Endothelial cell of umbilical vein (primary cell): ENCODE measurements at regions not wholly inside any gene's neighbourhood (a gene's known extent, or its start where the extent isn't known, plus 50 kb on each side); places are given as distances from the start of the nearest gene placed in this dataset.

ENCODE experiments used
- BruUV-seq: library from RNA; stranded (reverse); fragments of 400-500 nt; replicated peaks from 2 replicates; lab custom pipeline; 2021; lab: Mats Ljungman, UMichigan
- CTCF ChIA-PET: fragments of 300-600, 350-600 bp; sonication (Branson Sonifier 250); formaldehyde crosslinking; loops from one replicate; lab custom pipeline; 2021; ENCODE audit warnings: antibody characterized with exemption, inconsistent platforms; lab: Charles Lee
- POLR2A ChIA-PET: fragments of 300-600, 350-600 bp; sonication (Branson Sonifier 250); formaldehyde crosslinking; loops from one replicate; lab custom pipeline; 2021; ENCODE audit warnings: antibody characterized with exemption, inconsistent platforms; lab: Charles Lee
- DNase-seq: peaks from one replicate; pipeline ENCODE4 v3.0.0-alpha.2; 2011; ENCODE audit warnings: low read depth, low spot score
- FAIRE-seq: peaks from 2 replicates; lab custom pipeline; 2011; peaks lifted over from hg19 to GRCh38; lab: Jason Lieb, UNC
- H2AFZ ChIP-seq: 2 replicates; pipeline ENCODE4 v1.6.0; 2012; ENCODE audit warnings: low read depth, low read length, control low read depth, inconsistent platforms
- H3K27ac ChIP-seq: 2 replicates; pipeline ENCODE4 v1.5.1; 2011; ENCODE audit warnings: low read depth, mild to moderate bottlenecking, control low read depth, low read length, moderate library complexity; ENCODE audit not compliant: insufficient read depth
- H3K27me3 ChIP-seq, 2 experiments: 2 replicates each; pipeline versions ENCODE4 v1.6.0 to v1.6.1; 2011; ENCODE audit warnings: low read length in 2 of 2, mixed read lengths in 1 of 2; ENCODE audit not compliant: control insufficient read depth in 2 of 2, insufficient read depth in 2 of 2
- H3K36me3 ChIP-seq, 2 experiments: 2 replicates in 1 of 2; 3 replicates in 1 of 2; pipeline ENCODE4 v1.5.1; 2011; ENCODE audit warnings: low read length in 2 of 2, mild to moderate bottlenecking in 1 of 2, moderate library complexity in 1 of 2; ENCODE audit not compliant: control insufficient read depth in 2 of 2, insufficient read depth in 2 of 2; ENCODE audit errors: extremely low read depth in 1 of 2
- H3K4me1 ChIP-seq: 3 replicates; pipeline ENCODE4 v1.5.1; 2011; ENCODE audit warnings: mild to moderate bottlenecking, low read length; ENCODE audit not compliant: control insufficient read depth, insufficient read depth; ENCODE audit errors: extremely low read depth
- H3K4me2 ChIP-seq: 2 replicates; pipeline ENCODE4 v1.6.1; 2011; ENCODE audit warnings: low read length, control low read depth, mixed read lengths; ENCODE audit not compliant: insufficient read depth
- H3K4me3 ChIP-seq, 3 experiments: fragments of 200-600 bp in 1 of 3; sonication (generic), shearing (Covaris generic) in 1 of 3; replicated peaks in 1 of 3; 2 replicates each; pipeline ENCODE4 v1.5.1; 2011 to 2016; ENCODE audit warnings: control low read depth in 3 of 3, low read length in 3 of 3, mild to moderate bottlenecking in 2 of 3, inconsistent platforms in 1 of 3, low read depth in 1 of 3, moderate library complexity in 1 of 3; ENCODE audit not compliant: insufficient read depth in 1 of 3
- H3K79me2 ChIP-seq: 2 replicates; pipeline ENCODE4 v1.6.0; 2012; ENCODE audit warnings: low read length, inconsistent platforms; ENCODE audit not compliant: control insufficient read depth, insufficient read depth
- H3K9ac ChIP-seq: replicated peaks from 2 replicates; pipeline ENCODE3; 2011; ENCODE audit warnings: low read length, control low read depth; ENCODE audit not compliant: insufficient read depth; ENCODE audit errors: extremely low read depth
- H3K9me1 ChIP-seq: replicated peaks from 3 replicates; pipeline ENCODE4 v1.6.0; 2011; ENCODE audit warnings: mild to moderate bottlenecking, low read length; ENCODE audit not compliant: control insufficient read depth, insufficient read depth; ENCODE audit errors: extremely low read depth
- H3K9me3 ChIP-seq: replicated peaks from 2 replicates; pipeline ENCODE4 v1.5.1; 2012; ENCODE audit warnings: low read length, inconsistent platforms; ENCODE audit not compliant: control insufficient read depth, insufficient read depth
- H4K20me1 ChIP-seq: replicated peaks from 2 replicates; pipeline ENCODE3; 2011; ENCODE audit warnings: mild to moderate bottlenecking, low read length; ENCODE audit not compliant: control insufficient read depth, insufficient read depth; ENCODE audit errors: extremely low read depth
- EZH2 ChIP-seq: IDR thresholded peaks from 2 replicates; pipeline ENCODE4 v1.6.1; 2012; ENCODE audit warnings: borderline replicate concordance, low read depth, mild to moderate bottlenecking, moderate library complexity, low read length, inconsistent platforms; ENCODE audit not compliant: severe bottlenecking
- FOS ChIP-seq: IDR thresholded peaks from 2 replicates; pipeline ENCODE4 v1.6.1; 2011; ENCODE audit warnings: mild to moderate bottlenecking, low read length, moderate library complexity, borderline replicate concordance; ENCODE audit not compliant: insufficient read depth
- GATA2 ChIP-seq: IDR thresholded peaks from 2 replicates; pipeline ENCODE4 v1.7.0; 2011; ENCODE audit warnings: low read depth, mild to moderate bottlenecking, moderate library complexity, mixed read lengths, low read length; ENCODE audit not compliant: insufficient read length, insufficient read depth
- JUN ChIP-seq: IDR thresholded peaks from 2 replicates; pipeline ENCODE4 v1.6.1; 2011; ENCODE audit warnings: borderline replicate concordance, low read depth; ENCODE audit not compliant: insufficient read length, insufficient read depth
- MYC ChIP-seq: IDR thresholded peaks from one replicate; pipeline ENCODE4 v1.6.1; 2011; ENCODE audit warnings: mild to moderate bottlenecking, low read depth, low read length
- POLR2A ChIP-seq: IDR thresholded peaks from 2 replicates; pipeline ENCODE4 v1.6.1; 2012; ENCODE audit warnings: low read depth, mild to moderate bottlenecking, control low read depth, low read length
- POLR2AphosphoS5 ChIP-seq: IDR thresholded peaks from 2 replicates; pipeline ENCODE4 v1.6.1; 2012; ENCODE audit warnings: low read depth, mild to moderate bottlenecking, control low read depth, low read length, moderate library complexity; ENCODE audit not compliant: insufficient read depth
- dilution Hi-C: fragments of 300-500 bp; cut with MboI; formaldehyde crosslinking; loops from one replicate; pipeline ENCODE4 v1.15.0; 2019; ENCODE audit warnings: low sequenced_read_pairs; ENCODE audit not compliant: extremely low pct_ligation_motif_present
- intact Hi-C: fragments of 100-400 bp; cut with micrococcal nuclease; formaldehyde crosslinking; loops from one replicate; pipeline ENCODE4 v1.10.0; 2022
- TF ChIP-seq, protein P1 (sequence below), 2 donors: IDR thresholded peaks; 1 replicate in 1 of 2; 2 replicates in 1 of 2; pipeline ENCODE4 v1.5.1; 2011; ENCODE audit warnings: low read length in 2 of 2, mild to moderate bottlenecking in 2 of 2, moderate library complexity in 2 of 2, control low read depth in 1 of 2, inconsistent platforms in 1 of 2, low read depth in 1 of 2; ENCODE audit not compliant: insufficient read depth in 1 of 2; ENCODE audit errors: extremely low read depth in 1 of 2
- TF ChIP-seq, protein P2 (sequence below): IDR thresholded peaks from 2 replicates; pipeline ENCODE4 v1.6.1; 2011; ENCODE audit not compliant: insufficient read depth, insufficient read length

DNA sequence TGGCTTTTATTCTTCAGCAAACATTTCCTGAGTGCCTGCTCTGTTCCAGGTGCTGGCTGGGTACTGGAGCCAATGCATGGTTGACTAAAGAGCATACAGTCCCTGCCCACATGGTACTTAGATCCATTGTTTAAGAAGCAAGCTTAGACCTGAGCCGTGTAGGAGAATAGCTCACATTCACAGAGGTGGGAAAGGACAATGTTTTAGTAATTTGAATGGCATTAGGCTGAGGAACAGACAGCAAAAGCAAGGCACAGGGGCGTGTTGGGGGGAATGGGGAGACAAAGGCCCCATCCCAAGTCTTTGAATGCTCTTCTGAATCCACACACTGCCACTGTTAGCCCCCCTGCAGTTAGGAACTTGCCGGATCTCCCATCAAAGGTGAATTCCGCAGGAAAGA is 388.2 kb upstream of the RGMA start:
- no peak overlapping the region for H3K9ac ChIP-seq
- FAIRE-seq: no peak
- no peak for DNase-seq

More for the DNA sequence above, 388.2 kb upstream of the RGMA start:
- H3K27ac ChIP-seq: no peak overlapping the region
- no peak for TF ChIP-seq GATA2
- no peak for TF ChIP-seq POLR2AphosphoS5
- no peak for TF ChIP-seq FOS
- no peak for TF ChIP-seq MYC
- TF ChIP-seq EZH2: no peak
- TF ChIP-seq POLR2A: no peak
- no peak for TF ChIP-seq JUN
- TF ChIP-seq, protein P1, sequence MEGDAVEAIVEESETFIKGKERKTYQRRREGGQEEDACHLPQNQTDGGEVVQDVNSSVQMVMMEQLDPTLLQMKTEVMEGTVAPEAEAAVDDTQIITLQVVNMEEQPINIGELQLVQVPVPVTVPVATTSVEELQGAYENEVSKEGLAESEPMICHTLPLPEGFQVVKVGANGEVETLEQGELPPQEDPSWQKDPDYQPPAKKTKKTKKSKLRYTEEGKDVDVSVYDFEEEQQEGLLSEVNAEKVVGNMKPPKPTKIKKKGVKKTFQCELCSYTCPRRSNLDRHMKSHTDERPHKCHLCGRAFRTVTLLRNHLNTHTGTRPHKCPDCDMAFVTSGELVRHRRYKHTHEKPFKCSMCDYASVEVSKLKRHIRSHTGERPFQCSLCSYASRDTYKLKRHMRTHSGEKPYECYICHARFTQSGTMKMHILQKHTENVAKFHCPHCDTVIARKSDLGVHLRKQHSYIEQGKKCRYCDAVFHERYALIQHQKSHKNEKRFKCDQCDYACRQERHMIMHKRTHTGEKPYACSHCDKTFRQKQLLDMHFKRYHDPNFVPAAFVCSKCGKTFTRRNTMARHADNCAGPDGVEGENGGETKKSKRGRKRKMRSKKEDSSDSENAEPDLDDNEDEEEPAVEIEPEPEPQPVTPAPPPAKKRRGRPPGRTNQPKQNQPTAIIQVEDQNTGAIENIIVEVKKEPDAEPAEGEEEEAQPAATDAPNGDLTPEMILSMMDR (IDR thresholded peaks at IDR 0.05; ENCODE audit: extremely low read depth in 1 of 2, insufficient read depth in 1 of 2, low read depth in 1 of 2, low read length in 2 of 2): no peak
- TF ChIP-seq, protein P2, sequence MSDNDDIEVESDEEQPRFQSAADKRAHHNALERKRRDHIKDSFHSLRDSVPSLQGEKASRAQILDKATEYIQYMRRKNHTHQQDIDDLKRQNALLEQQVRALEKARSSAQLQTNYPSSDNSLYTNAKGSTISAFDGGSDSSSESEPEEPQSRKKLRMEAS: no peak
- H2AFZ ChIP-seq: no peak overlapping the region
- dilution Hi-C loops (no loop called here), intact Hi-C loops (no loop called here)
- no peaks in the 10 kb centered on the region for H4K20me1 ChIP-seq
- BruUV-seq: no TSS peak
- H3K27me3 ChIP-seq: no peaks in the 10 kb centered on the region
- no peaks in the 10 kb centered on the region for H3K4me1 ChIP-seq
- H3K4me3 ChIP-seq: no peak overlapping the region
- POLR2A ChIA-PET: no interaction called here
- CTCF ChIA-PET: no interaction called here
- H3K9me1 ChIP-seq: no peaks in the 10 kb centered on the region
- no peaks in the 10 kb centered on the region for H3K36me3 ChIP-seq
- H3K4me2 ChIP-seq: no peak overlapping the region
- H3K9me3 ChIP-seq: peaks cover 5% of the 10 kb centered on the region
- H3K79me2 ChIP-seq: no peaks in the 10 kb centered on the region
